GM21367 (cell line): ENCODE measurements at regions not wholly inside any gene's neighbourhood (a gene's known extent, or its start where the extent isn't known, plus 50 kb on each side); places are given as distances from the start of the nearest gene placed in this dataset.

Experiments
- ATAC-seq: cut with Tn5 transposase; IDR thresholded peaks from one replicate; pipeline ENCODE4 v1.9.1; 2021; ENCODE audit not compliant: unreplicated experiment

GRCh38 chr3:106643684-106644161, 733.5 kb upstream of the CCDC54 start:
- no peak for ATAC-seq

GRCh38 chr3:106673926-106674569, 703.2 kb upstream of the CCDC54 start:
- ATAC-seq, result no peak

DNA sequence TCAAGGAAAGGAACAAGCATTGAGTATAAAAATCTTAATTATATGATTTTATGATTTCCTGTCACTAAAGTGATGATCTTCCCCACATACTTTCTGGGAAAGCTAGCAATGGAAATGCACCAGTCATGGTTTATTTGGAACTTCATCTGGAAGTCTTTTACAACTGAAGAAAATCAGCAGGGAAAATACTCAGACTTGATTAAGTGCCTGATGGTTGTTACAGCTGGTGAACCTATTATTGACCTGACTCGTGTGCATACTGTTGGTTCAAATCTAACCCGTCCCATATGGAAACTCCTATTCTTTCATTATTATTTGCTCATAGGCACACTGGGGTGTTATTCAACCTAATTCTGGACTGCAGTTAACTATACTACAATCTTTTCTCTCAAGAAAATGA, 701.8 kb upstream of the CCDC54 start:
- no peak for ATAC-seq

- ATAC-seq, result no peak
These were observed 698.4 kb upstream of the CCDC54 start for GRCh38 chr3:106678657-106679390.

DNA sequence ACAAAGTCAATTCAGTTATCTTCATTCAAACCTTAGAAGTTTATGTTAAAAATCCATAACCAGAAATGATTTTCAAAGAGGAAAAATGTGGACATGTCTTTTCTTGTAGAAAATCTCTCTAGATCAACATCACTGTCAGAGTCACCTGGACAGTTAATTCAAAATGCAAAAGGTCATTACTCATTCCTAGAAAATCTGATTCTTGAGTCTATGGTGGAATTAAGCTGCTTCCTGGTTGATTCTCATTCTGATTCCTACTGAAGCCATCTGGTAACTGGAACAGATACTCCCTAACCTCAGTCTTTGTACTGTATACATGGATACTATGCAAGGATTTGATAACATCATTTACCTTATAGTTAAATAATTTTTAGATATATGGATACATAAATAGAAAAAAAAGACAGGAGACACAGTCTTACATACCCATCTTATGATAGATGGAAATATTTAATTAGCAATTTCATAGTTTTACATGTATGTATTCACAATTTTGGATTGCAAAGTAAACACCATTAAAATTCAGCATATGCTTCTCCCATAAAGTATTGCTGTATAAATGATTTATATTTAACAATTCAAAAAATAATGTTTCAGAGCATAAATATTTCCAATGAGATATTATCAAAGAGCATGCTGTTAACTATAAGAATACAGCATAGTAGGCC, 693.2 kb upstream of the CCDC54 start:
- ATAC-seq, result no peak

DNA sequence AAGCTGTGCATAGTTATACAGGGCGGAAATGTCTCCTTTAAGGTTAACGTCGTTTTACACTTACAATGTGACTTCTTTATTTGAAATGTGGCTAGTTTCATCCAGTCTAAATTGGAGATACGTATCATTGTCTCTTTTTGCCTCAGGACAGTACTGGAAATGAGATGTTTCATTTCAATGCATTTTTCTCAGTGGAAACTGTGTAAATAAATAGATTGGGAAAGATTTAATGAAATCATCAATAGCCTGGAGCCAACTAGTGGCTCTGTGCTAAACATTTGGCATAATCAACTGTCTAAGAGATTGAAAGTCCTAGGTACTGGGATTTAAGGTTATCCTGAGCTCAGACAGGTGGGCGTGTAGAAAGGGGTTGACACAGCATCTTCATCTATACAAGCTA, 691.5 kb upstream of the CCDC54 start:
- ATAC-seq, result no peak

DNA sequence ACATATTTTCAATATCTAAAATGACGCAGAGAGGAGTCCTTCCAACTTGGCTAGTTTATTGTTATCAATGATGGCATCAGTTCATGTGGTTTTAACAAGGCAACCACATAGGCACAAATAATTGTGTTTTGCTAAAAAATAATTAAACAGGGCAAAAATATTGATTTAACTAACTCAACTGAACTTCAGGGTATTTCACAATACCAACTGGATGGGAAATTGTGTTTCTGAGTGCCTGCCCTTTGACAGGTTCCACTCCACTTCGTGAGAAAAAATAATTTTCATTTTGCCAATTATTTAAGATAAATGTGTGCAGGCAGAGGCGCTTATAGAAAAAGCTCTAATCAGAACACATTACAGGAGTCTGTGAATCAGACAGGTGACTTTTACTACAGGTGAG, 689.3 kb upstream of the CCDC54 start:
- no peak for ATAC-seq

DNA sequence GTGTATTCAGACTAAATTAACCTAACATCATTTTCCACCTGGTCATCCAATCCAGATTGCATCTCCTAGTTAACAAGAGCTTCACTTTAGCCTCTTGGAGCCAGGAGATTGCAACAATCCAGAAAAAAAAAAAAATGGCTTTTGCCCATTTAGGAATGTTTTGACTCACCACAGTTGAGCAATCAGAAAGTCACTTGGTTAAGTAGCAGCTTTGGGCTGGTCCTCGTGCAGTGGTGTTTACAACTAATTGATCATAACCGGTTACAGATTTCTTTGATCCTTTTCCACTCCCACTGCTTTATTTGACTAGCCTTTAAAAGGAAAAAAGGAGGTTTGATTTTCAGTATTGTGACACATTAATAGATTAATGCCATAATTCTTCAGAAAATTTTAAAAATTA, 688.8 kb upstream of the CCDC54 start:
- ATAC-seq, result no peak

DNA sequence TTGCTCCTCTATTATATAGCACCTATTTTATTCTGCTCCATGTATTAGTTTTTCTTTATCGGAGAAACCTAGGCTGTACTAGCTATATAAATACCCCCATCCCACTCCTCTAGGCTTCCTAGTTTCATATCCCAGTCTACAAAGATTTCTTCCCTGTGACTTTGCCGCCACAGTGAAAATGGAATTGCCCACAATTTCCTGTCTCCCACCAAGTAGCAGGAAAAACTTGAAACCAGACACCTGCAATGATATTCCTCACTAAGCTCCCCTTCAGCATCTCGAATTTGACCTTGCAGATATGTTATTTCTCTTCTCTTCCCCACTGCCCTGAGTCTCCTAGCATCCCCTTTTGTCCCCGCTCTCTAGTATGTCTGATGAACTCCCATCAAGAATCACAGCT, 685.8 kb upstream of the CCDC54 start:
- no peak for ATAC-seq

GRCh38 chr3:106692624-106693023, 684.6 kb upstream of the CCDC54 start:
- no peak for ATAC-seq

- no peak for ATAC-seq
These were observed 678.1 kb upstream of the CCDC54 start for GRCh38 chr3:106699122-106699521.

DNA sequence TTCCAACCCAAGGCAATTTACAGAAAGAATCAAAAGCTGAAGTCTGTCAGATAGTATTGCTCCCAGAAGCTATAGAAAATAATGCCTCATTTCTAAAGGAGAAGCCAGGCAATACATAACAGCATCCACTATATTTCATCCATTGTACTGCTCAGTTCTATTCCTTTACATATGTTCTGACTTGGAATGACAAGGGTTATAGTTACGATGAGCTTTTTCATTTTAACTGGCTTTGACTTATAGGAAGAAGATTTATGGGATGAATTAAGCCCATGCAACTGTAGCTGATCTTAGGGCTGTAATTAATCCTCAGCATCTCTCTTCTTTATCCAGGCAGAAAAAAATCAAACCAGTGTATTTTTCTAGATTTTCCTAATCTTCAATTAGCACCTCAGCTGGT, 676.3 kb upstream of the CCDC54 start:
- no peak for ATAC-seq

- no peak for ATAC-seq
These were observed 673.7 kb upstream of the CCDC54 start for GRCh38 chr3:106703524-106703923.

- no peak for ATAC-seq
These were observed 669.9 kb upstream of the CCDC54 start for GRCh38 chr3:106707347-106707746.

DNA sequence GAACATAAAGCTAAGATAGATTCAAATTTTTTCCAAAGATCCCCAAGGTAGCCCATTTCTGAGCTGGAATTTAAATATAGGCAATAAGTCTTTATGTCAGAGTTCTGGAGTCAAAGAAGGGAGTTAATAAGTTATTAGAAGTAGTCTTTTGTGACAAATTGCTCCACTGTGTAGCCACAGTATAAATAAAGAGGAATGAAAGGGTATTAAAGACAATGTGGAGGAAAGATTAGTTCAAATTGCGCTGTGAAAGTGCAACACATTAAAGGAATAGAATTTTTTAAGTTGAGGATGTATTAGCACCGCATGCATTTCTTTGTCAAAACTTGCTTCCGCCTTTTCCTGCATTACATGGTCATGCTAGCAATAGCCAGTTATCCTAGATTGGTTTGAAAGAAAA, 666.6 kb upstream of the CCDC54 start:
- ATAC-seq, result no peak

GRCh38 chr3:106711650-106712049, 665.6 kb upstream of the CCDC54 start:
- no peak for ATAC-seq

DNA sequence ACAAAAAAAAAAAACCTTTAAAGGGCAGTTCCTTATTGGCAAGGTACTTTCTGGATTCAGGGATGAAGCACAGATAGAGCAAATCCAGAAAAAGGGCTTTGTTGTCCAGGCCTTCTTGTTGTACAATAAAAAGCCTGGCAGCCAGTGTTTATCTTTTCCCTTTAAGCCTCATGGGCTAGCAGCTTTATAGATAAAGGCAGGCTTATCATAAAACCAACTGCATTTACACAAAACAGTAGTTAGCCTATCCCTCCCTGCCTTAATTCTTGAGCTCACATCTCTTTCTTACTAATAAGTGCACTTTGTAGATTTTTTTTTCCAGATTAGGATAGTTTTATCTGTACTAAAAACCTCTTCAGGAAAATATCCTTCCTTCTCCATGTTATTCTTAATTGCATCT, 662.8 kb upstream of the CCDC54 start:
- no peak for ATAC-seq

GRCh38 chr3:106715286-106715685, 662.0 kb upstream of the CCDC54 start:
- ATAC-seq, result no peak

GRCh38 chr3:106717178-106717780, 660.0 kb upstream of the CCDC54 start:
- no peak for ATAC-seq

DNA sequence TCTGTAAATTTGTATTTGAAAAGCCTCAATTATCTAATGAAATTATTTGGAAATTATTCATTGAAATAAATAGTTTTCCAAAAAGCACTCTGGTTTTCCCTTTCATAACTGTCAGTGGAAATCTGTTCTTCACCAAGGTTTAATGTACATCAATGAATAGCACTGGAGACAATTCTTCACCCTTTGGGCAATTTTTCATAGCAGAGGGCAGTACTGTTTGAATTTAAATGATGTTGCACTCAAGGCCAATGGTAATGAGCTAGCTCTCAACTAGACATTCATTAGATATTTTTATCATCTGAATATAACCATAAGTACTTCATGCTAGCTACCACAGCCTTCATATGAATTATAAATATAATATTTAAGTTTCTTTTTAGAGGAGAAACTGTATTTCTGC, 658.2 kb upstream of the CCDC54 start:
- ATAC-seq, result no peak

- no peak for ATAC-seq
These were observed 657.7 kb upstream of the CCDC54 start for GRCh38 chr3:106719583-106719982.

DNA sequence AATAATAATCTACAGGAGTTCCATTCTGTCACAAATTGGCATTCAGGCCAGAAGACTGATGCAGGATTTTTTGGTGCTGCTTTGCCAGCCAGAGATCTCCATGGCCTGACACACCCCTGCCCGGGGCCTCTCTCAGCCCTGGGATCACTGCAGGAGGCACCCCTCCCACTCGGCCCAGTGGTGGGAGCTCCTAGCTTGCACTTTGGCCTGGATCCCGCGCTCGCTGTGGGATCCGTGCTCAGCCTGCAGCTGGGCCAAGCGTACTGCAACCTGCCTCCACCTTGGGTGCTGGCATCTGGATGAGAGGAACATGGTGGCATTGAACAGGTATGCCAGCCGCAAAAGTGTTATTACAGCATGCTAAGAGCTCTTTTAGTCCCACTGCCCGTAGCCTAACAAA, 656.7 kb upstream of the CCDC54 start:
- ATAC-seq, result no peak
